Hepatocyte (in vitro differentiated cells): ENCODE measurements at regions not wholly inside any gene's neighbourhood (a gene's known extent, or its start where the extent isn't known, plus 50 kb on each side); places are given as distances from the start of the nearest gene placed in this dataset.

Experiments used
- CTCF ChIP-seq: fragments of 200-600 bp; sonication (generic); IDR thresholded peaks from 2 replicates; pipeline ENCODE4 v1.5.1; 2016; ENCODE audit warnings: antibody characterized with exemption, mild to moderate bottlenecking; ENCODE audit not compliant: poor library complexity
- EZH2phosphoT487 ChIP-seq: fragments of 200-600 bp; sonication (generic); IDR thresholded peaks from one replicate; pipeline ENCODE4 v1.6.1; 2018; ENCODE audit warnings: antibody characterized with exemption, mild to moderate bottlenecking, low read depth, moderate library complexity; ENCODE audit not compliant: unreplicated experiment, severe bottlenecking

DNA sequence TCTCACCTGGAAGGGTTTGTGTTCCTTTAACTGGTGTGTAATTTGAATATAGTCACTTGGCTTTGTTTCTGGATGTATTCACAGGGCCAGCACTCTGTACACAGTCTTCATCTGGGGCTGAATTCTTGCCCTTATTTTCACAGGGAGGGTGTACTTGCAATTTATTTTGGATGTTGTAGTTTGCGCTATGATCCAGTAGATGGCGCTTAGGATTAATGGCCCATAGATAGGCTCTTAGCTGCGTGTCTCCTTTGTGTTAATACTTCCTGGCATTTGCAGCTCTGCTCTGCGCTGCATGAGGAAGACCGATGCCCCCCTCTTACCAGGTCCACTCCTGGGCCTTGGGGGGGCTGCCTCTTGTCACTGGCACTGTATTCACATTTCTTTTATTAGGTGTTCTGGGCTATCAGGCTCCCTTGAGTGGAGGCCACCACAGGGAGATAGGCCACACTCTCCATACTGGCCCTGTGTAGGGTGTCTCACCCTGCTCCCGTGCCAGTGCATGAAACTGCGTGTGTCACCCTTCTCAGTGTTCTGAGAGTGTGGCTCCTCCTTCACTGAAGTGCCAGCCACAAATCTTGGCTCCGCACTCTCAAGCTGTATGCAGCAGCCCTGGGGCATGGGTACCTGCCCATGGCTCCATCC is 562.2 kb downstream of the ZIC3 start:
- TF ChIP-seq EZH2phosphoT487 (no peak), CTCF (peak; percentile 49)
